CD14-positive monocyte (primary cell): ENCODE measurements at regions not wholly inside any gene's neighbourhood (a gene's known extent, or its start where the extent isn't known, plus 50 kb on each side); places are given as distances from the start of the nearest gene placed in this dataset.

Source experiments
- DNase-seq, 3 donors: peaks; one replicate each; pipeline ENCODE4 v3.0.0-alpha.2; 2011 to 2022
- H2AFZ ChIP-seq: 2 replicates; pipeline ENCODE4 v1.6.0; 2012; ENCODE audit warnings: mild to moderate bottlenecking, low read depth, low read length, inconsistent platforms; ENCODE audit not compliant: insufficient read depth, poor library complexity, severe bottlenecking
- H3K27ac ChIP-seq, 2 donors: 1 replicate in 1 of 2; 2 replicates in 1 of 2; pipeline ENCODE4 v1.5.1; 2012 to 2013; ENCODE audit warnings: low read length in 2 of 2, control low read depth in 1 of 2, inconsistent platforms in 1 of 2, low read depth in 1 of 2, mild to moderate bottlenecking in 1 of 2
- H3K27me3 ChIP-seq, 2 donors: one replicate each; pipeline versions ENCODE4 v1.6.0 to v1.6.1; 2011 to 2013; ENCODE audit warnings: low read length in 2 of 2; ENCODE audit not compliant: control insufficient read depth in 2 of 2, insufficient read depth in 2 of 2
- H3K36me3 ChIP-seq, 2 donors: replicated peaks in 1 of 2; 1 replicate in 1 of 2; 2 replicates in 1 of 2; pipeline versions ENCODE4 v1.5.1 to v1.6.1; 2012 to 2013; ENCODE audit warnings: low read length in 2 of 2, control low read depth in 1 of 2, inconsistent platforms in 1 of 2, mild to moderate bottlenecking in 1 of 2; ENCODE audit not compliant: insufficient read depth in 2 of 2, control insufficient read depth in 1 of 2
- H3K4me1 ChIP-seq, 2 donors: 1 replicate in 1 of 2; 2 replicates in 1 of 2; pipeline versions ENCODE4 v1.5.1 to v1.6.1; 2012 to 2013; ENCODE audit warnings: low read length in 2 of 2, control low read depth in 1 of 2, inconsistent platforms in 1 of 2, mild to moderate bottlenecking in 1 of 2, moderate library complexity in 1 of 2; ENCODE audit not compliant: insufficient read depth in 2 of 2, control insufficient read depth in 1 of 2
- H3K4me2 ChIP-seq: replicated peaks from 2 replicates; pipeline ENCODE3; 2012; ENCODE audit warnings: low read length, moderate library complexity, mild to moderate bottlenecking; ENCODE audit not compliant: poor library complexity, severe bottlenecking; ENCODE audit errors: extremely low read depth
- H3K4me3 ChIP-seq, 3 experiments: fragments of 200-600 bp in 1 of 3; sonication (generic) in 1 of 3; replicated peaks in 1 of 3; 1 replicate in 2 of 3; 2 replicates in 1 of 3; pipeline ENCODE4 v1.5.1; 2011 to 2013; ENCODE audit warnings: low read length in 3 of 3, mild to moderate bottlenecking in 3 of 3, control low read depth in 2 of 3, low read depth in 2 of 3, inconsistent platforms in 1 of 3, moderate library complexity in 1 of 3
- H3K79me2 ChIP-seq: 2 replicates; pipeline ENCODE4 v1.6.0; 2012; ENCODE audit warnings: mild to moderate bottlenecking, control low read depth, inconsistent platforms, low read length, moderate library complexity; ENCODE audit not compliant: insufficient read depth
- H3K9ac ChIP-seq: 2 replicates; pipeline ENCODE4 v1.6.0; 2017; ENCODE audit warnings: low read length, mild to moderate bottlenecking; ENCODE audit not compliant: insufficient read depth, poor library complexity, severe bottlenecking
- H3K9me3 ChIP-seq, 2 donors: replicated peaks in 1 of 2; 1 replicate in 1 of 2; 2 replicates in 1 of 2; pipeline versions ENCODE4 v1.5.1 to v1.6.1; 2012 to 2013; ENCODE audit warnings: low read length in 2 of 2, control low read depth in 1 of 2; ENCODE audit not compliant: control insufficient read depth in 1 of 2, insufficient read depth in 1 of 2
- H4K20me1 ChIP-seq: 2 replicates; pipeline ENCODE4 v1.6.0; 2012; ENCODE audit warnings: mild to moderate bottlenecking, low read length, control low read depth, moderate library complexity; ENCODE audit not compliant: insufficient read depth
- H3K27ac Mint-ChIP-seq, 7 donors: one replicate each; pipeline ENCODE4 v1.8.0; 2020; ENCODE audit warnings: mild to moderate bottlenecking in 7 of 7, mixed read lengths in 7 of 7, moderate library complexity in 6 of 7, inconsistent platforms in 2 of 7
- H3K27me3 Mint-ChIP-seq, 3 donors: one replicate each; pipeline ENCODE4 v1.8.0; 2021 to 2022; ENCODE audit warnings: low read depth in 3 of 3, mild to moderate bottlenecking in 3 of 3, mixed read lengths in 3 of 3, moderate library complexity in 3 of 3, inconsistent platforms in 1 of 3
- H3K36me3 Mint-ChIP-seq, 2 donors: one replicate each; pipeline ENCODE4 v1.8.0; 2020; ENCODE audit warnings: mixed read lengths in 2 of 2, inconsistent platforms in 1 of 2, mild to moderate bottlenecking in 1 of 2
- H3K4me1 Mint-ChIP-seq: one replicate; pipeline ENCODE4 v1.8.0; 2020; ENCODE audit warnings: mild to moderate bottlenecking, mixed read lengths
- H3K4me3 Mint-ChIP-seq, 2 donors: one replicate each; pipeline ENCODE4 v1.8.0; 2020; ENCODE audit warnings: mild to moderate bottlenecking in 2 of 2, mixed read lengths in 2 of 2, moderate library complexity in 1 of 2
- H3K9me3 Mint-ChIP-seq, 7 donors: one replicate each; pipeline ENCODE4 v1.8.0; 2020 to 2022; ENCODE audit warnings: mixed read lengths in 7 of 7, mild to moderate bottlenecking in 6 of 7, moderate library complexity in 6 of 7, inconsistent platforms in 2 of 7
- CTCF ChIP-seq: fragments of 200-600 bp; IDR thresholded peaks from one replicate; pipeline ENCODE4 v1.8.0; 2022; ENCODE audit warnings: antibody characterized with exemption, mild to moderate bottlenecking
- WGBS: methylation state at CpG from one replicate; pipeline ENCODE4 v1.1.5; 2013; ENCODE audit warnings: missing lambda C conversion rate; ENCODE audit not compliant: insufficient coverage; 5-methylcytosine and 5-hydroxymethylcytosine counted together
- intact Hi-C, 2 donors: fragments of 100-400 bp; cut with micrococcal nuclease; formaldehyde crosslinking; loops; one replicate each; pipeline versions ENCODE4 v1.15.0 to v1.15.1; 2023

- no peak overlapping the region for H3K4me2 ChIP-seq
- Mint-ChIP-seq H3K9me3 (peaks cover 0 to 2% (median 0%) of the 10 kb centered on the region in 7 donors), H3K27ac (no peak overlapping the region), H3K36me3 (no peaks in the 10 kb centered on the region), H3K4me1 (no peaks in the 10 kb centered on the region), H3K4me3 (no peak overlapping the region), H3K27me3 (peaks cover 0 to 8% (median 6%) of the 10 kb centered on the region in 3 donors)
- H3K27me3 ChIP-seq, result no peaks in the 10 kb centered on the region
- H3K4me3 ChIP-seq, result no peak overlapping the region
- H3K4me1 ChIP-seq, result no peaks in the 10 kb centered on the region
- H3K36me3 ChIP-seq, result no peaks in the 10 kb centered on the region
- no peaks in the 10 kb centered on the region for H3K79me2 ChIP-seq
- DNase-seq, result no peak
- H3K9ac ChIP-seq, result no peak overlapping the region
- no peaks in the 10 kb centered on the region for H4K20me1 ChIP-seq
- WGBS, result 84% methylated on average over 4 of the region's 5 CpGs
- H3K27ac ChIP-seq, result no peak overlapping the region
- TF ChIP-seq CTCF, result no peak
- intact Hi-C loops, result no loop called here
- no peak overlapping the region for H2AFZ ChIP-seq
- H3K9me3 ChIP-seq, result no peaks in the 10 kb centered on the region
These were observed 170.1 kb downstream of the GATA3 start for GRCh38 chr10:8224591-8224990.

GRCh38 chr10:8225187-8225586 is 170.7 kb downstream of the GATA3 start:
- peaks cover 0 to 8% (median 7%) of the 10 kb centered on the region in 3 donors for H3K27me3 Mint-ChIP-seq
- no peaks in the 10 kb centered on the region for H4K20me1 ChIP-seq
- peaks cover 0 to 2% (median 0%) of the 10 kb centered on the region in 7 donors for H3K9me3 Mint-ChIP-seq
- no peaks in the 10 kb centered on the region for H3K27me3 ChIP-seq
- H3K4me3 Mint-ChIP-seq, result no peak overlapping the region
- H3K27ac Mint-ChIP-seq, result no peak overlapping the region
- TF ChIP-seq CTCF, result no peak
- no peak overlapping the region for H3K4me2 ChIP-seq
- no peaks in the 10 kb centered on the region for H3K36me3 Mint-ChIP-seq
- no peak overlapping the region for H3K4me3 ChIP-seq
- no peak overlapping the region for H3K27ac ChIP-seq
- no peaks in the 10 kb centered on the region for H3K36me3 ChIP-seq
- WGBS, result 64% methylated on average over 3 of the region's 3 CpGs
- H2AFZ ChIP-seq, result no peak overlapping the region
- no peaks in the 10 kb centered on the region for H3K9me3 ChIP-seq
- no peak overlapping the region for H3K9ac ChIP-seq
- no peak for DNase-seq
- intact Hi-C loops, result no loop called here
- no peaks in the 10 kb centered on the region for H3K4me1 ChIP-seq
- no peaks in the 10 kb centered on the region for H3K79me2 ChIP-seq
- no peaks in the 10 kb centered on the region for H3K4me1 Mint-ChIP-seq
